Fibroblast of mammary gland (primary cell): ENCODE measurements at regions not wholly inside any gene's neighbourhood (a gene's known extent, or its start where the extent isn't known, plus 50 kb on each side); places are given as distances from the start of the nearest gene placed in this dataset.
"Not testable (repeated sequence)": the region's sequence is repeated elsewhere in the genome, so short reads cannot be mapped to it uniquely, and the experiment has no call there.

ENCODE experiments used
- DNase-seq: peaks from one replicate; pipeline ENCODE4 v3.0.0-alpha.2; 2010; ENCODE audit warnings: low read depth
- H3K4me3 ChIP-seq: 2 replicates; pipeline ENCODE4 v1.5.1; 2011; ENCODE audit warnings: low read depth, mild to moderate bottlenecking, low read length, moderate library complexity; ENCODE audit not compliant: control insufficient read depth
- CTCF ChIP-seq: conservative IDR thresholded peaks from 2 replicates; pipeline ENCODE4 v1.5.1; 2011; ENCODE audit warnings: low read depth, low read length, inconsistent platforms; ENCODE audit not compliant: control insufficient read depth, insufficient read depth

- peak; percentile 91 for DNase-seq
- TF ChIP-seq CTCF = no peak
Observed at GRCh38 chr14:30243805-30244204, 315.2 kb upstream of the G2E3 start.

GRCh38 chr14:30244348-30244747, 314.6 kb upstream of the G2E3 start:
- DNase-seq = peak; percentile 64
- H3K4me3 ChIP-seq = not testable (repeated sequence)

More at GRCh38 chr14:30243805-30244204, 315.2 kb upstream of the G2E3 start:
- H3K4me3 ChIP-seq = no peak overlapping the region

GRCh38 chr14:30251017-30251416, 307.9 kb upstream of the G2E3 start:
- no peak for TF ChIP-seq CTCF
- no peak for DNase-seq
- no peak overlapping the region for H3K4me3 ChIP-seq

GRCh38 chr14:30251557-30252100, 307.3 kb upstream of the G2E3 start:
- TF ChIP-seq CTCF = no peak
- H3K4me3 ChIP-seq = no peak overlapping the region
- no peak for DNase-seq

- no peak overlapping the region for H3K4me3 ChIP-seq
- no peak for TF ChIP-seq CTCF
- no peak for DNase-seq
Observed at GRCh38 chr14:30252151-30252550, 306.8 kb upstream of the G2E3 start.

GRCh38 chr14:30252783-30253674, 305.9 kb upstream of the G2E3 start:
- no peak overlapping the region for H3K4me3 ChIP-seq
- no peak for TF ChIP-seq CTCF
- DNase-seq = peak; percentile 34

GRCh38 chr14:30256627-30257026, 302.3 kb upstream of the G2E3 start:
- no peak overlapping the region for H3K4me3 ChIP-seq
- no peak for TF ChIP-seq CTCF
- DNase-seq = no peak
